Type B pancreatic cell (in vitro differentiated cells): ENCODE measurements at regions not wholly inside any gene's neighbourhood (a gene's known extent, or its start where the extent isn't known, plus 50 kb on each side); places are given as distances from the start of the nearest gene placed in this dataset.

Experiments used
- DNase-seq: peaks from one replicate; pipeline ENCODE4 v3.0.0; 2021; ENCODE audit warnings: mixed read lengths; ENCODE audit not compliant: unreplicated experiment; ENCODE audit errors: extremely low spot score
- H3K27ac Mint-ChIP-seq: 2 replicates; pipeline ENCODE4 v1.8.0; 2021; ENCODE audit warnings: mild to moderate bottlenecking, mixed read lengths
- H3K27me3 Mint-ChIP-seq: 2 replicates; pipeline ENCODE4 v1.8.0; 2021; ENCODE audit warnings: mixed read lengths
- H3K36me3 Mint-ChIP-seq: 2 replicates; pipeline ENCODE4 v1.8.0; 2021; ENCODE audit warnings: mixed read lengths
- H3K4me1 Mint-ChIP-seq: one replicate; pipeline ENCODE4 v1.8.0; 2021; ENCODE audit warnings: mixed read lengths; ENCODE audit not compliant: unreplicated experiment
- H3K4me3 Mint-ChIP-seq: 2 replicates; pipeline ENCODE4 v1.8.0; 2021; ENCODE audit warnings: mild to moderate bottlenecking, mixed read lengths
- H3K9me3 Mint-ChIP-seq: 2 replicates; pipeline ENCODE4 v1.8.0; 2021; ENCODE audit warnings: mixed read lengths
- TF ChIP-seq, protein P1 (sequence below): fragments of 200-600 bp; sonication (generic); conservative IDR thresholded peaks from 2 replicates; pipeline ENCODE4 v1.5.0; 2021; ENCODE audit warnings: antibody characterized with exemption, mild to moderate bottlenecking

- TF ChIP-seq, protein P1, sequence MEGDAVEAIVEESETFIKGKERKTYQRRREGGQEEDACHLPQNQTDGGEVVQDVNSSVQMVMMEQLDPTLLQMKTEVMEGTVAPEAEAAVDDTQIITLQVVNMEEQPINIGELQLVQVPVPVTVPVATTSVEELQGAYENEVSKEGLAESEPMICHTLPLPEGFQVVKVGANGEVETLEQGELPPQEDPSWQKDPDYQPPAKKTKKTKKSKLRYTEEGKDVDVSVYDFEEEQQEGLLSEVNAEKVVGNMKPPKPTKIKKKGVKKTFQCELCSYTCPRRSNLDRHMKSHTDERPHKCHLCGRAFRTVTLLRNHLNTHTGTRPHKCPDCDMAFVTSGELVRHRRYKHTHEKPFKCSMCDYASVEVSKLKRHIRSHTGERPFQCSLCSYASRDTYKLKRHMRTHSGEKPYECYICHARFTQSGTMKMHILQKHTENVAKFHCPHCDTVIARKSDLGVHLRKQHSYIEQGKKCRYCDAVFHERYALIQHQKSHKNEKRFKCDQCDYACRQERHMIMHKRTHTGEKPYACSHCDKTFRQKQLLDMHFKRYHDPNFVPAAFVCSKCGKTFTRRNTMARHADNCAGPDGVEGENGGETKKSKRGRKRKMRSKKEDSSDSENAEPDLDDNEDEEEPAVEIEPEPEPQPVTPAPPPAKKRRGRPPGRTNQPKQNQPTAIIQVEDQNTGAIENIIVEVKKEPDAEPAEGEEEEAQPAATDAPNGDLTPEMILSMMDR: no peak
- H3K27ac Mint-ChIP-seq: no peak overlapping the region
- H3K4me1 Mint-ChIP-seq: peaks cover 5% of the 10 kb centered on the region
- H3K4me3 Mint-ChIP-seq: no peak overlapping the region
- no peak for DNase-seq
- H3K9me3 Mint-ChIP-seq: no peaks in the 10 kb centered on the region
- H3K27me3 Mint-ChIP-seq: peaks cover 7% of the 10 kb centered on the region
- no peaks in the 10 kb centered on the region for H3K36me3 Mint-ChIP-seq
Observed at GRCh38 chr21:39080366-39080765, 102.9 kb downstream of the PSMG1 start.

DNA sequence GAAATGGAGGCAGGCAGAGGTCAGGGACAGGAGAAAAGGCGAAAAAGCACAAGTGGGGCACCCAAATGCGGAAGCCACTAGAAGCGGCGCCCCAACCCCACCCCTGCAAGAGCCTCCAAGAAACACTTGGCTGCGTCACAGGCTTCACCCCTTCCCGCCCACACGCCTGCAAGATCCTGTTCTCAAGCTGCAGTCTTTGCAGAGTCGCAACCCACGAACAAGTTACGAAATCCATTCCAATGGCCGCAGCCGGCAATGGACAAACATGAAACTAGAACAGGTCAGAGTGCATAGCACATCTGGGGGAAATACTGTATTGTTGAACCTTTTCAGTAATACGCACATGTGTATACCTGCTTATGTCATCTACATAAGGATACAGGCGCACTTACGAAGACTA lies 103.6 kb downstream of the PSMG1 start:
- Mint-ChIP-seq H3K27ac (no peak overlapping the region), H3K36me3 (no peaks in the 10 kb centered on the region), H3K9me3 (no peaks in the 10 kb centered on the region), H3K4me3 (no peak overlapping the region), H3K4me1 (peaks cover 5% of the 10 kb centered on the region), H3K27me3 (peaks cover 7% of the 10 kb centered on the region)
- peak; percentile 52 for DNase-seq
- TF ChIP-seq, protein P1: no peak

- Mint-ChIP-seq H3K27ac (no peak overlapping the region), H3K9me3 (no peaks in the 10 kb centered on the region), H3K27me3 (peaks cover 4% of the 10 kb centered on the region), H3K4me1 (peaks cover 2% of the 10 kb centered on the region), H3K36me3 (no peaks in the 10 kb centered on the region), H3K4me3 (no peak overlapping the region)
- no peak for DNase-seq
- TF ChIP-seq, protein P1: no peak
Observed at GRCh38 chr21:39078322-39079065, 104.8 kb downstream of the PSMG1 start.

DNA sequence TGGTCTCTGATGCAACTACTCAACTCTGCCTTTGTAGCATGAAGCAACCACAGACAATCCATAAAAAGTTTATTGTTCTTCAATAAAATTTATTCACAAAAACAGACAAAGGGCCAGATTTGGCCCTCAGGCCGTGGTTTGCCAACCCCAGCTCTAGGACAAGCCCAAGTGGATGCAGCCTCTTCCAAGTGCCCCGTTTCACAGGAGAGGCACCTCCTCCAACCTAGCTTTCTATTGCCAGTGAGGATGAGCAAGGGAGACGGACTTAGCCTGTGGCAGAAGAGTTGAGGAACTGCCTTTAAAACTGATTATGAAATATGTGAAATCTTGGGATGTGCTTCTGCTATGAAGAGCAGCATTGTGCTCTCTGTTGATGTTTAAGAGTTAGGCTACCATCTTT lies 105.4 kb downstream of the PSMG1 start:
- Mint-ChIP-seq H3K27ac (no peak overlapping the region), H3K9me3 (no peaks in the 10 kb centered on the region), H3K36me3 (no peaks in the 10 kb centered on the region), H3K4me1 (no peaks in the 10 kb centered on the region), H3K4me3 (no peak overlapping the region), H3K27me3 (peaks cover 2% of the 10 kb centered on the region)
- TF ChIP-seq, protein P1: no peak
- no peak for DNase-seq

GRCh38 chr21:39074508-39074907 lies 108.7 kb downstream of the PSMG1 start:
- no peak overlapping the region for H3K27ac Mint-ChIP-seq
- H3K4me1 Mint-ChIP-seq: peaks cover 17% of the 10 kb centered on the region
- TF ChIP-seq, protein P1: no peak
- H3K9me3 Mint-ChIP-seq: no peaks in the 10 kb centered on the region
- no peak overlapping the region for H3K4me3 Mint-ChIP-seq
- no peaks in the 10 kb centered on the region for H3K27me3 Mint-ChIP-seq
- no peak for DNase-seq
- no peaks in the 10 kb centered on the region for H3K36me3 Mint-ChIP-seq

DNA sequence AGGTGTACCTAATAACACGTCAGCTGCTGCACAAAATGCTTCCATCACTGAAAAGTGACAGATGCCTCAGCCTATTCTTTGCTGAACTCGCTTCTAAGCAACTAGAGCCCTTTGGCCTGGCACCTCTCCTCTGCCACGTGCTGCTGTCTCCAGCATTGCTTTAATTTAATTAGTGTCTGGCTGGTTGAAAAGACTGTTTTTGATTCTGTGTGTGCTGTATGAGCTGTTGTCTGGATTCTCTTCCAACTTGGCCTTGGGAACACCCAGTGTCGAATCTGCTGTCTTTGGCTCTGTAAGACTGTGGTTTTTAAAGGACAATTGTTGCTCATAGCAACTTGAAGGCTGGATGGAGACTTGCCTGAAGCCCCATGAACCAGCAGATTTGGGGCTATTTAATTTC lies 109.5 kb downstream of the PSMG1 start:
- Mint-ChIP-seq H3K9me3 (no peaks in the 10 kb centered on the region), H3K27me3 (peaks cover 4% of the 10 kb centered on the region)
- TF ChIP-seq, protein P1: no peak

More for the DNA sequence above, 109.5 kb downstream of the PSMG1 start:
- Mint-ChIP-seq H3K4me3 (no peak overlapping the region), H3K36me3 (no peaks in the 10 kb centered on the region), H3K4me1 (peaks cover 17% of the 10 kb centered on the region), H3K27ac (no peak overlapping the region)
- DNase-seq: no peak
